Myocyte (in vitro differentiated cells): ENCODE measurements at regions not wholly inside any gene's neighbourhood (a gene's known extent, or its start where the extent isn't known, plus 50 kb on each side); places are given as distances from the start of the nearest gene placed in this dataset.

Experiments
- DNase-seq: peaks from one replicate; pipeline ENCODE4 v3.0.0-alpha.2; 2012; ENCODE audit warnings: low read depth

GRCh38 chr2:71815701-71816474 lies 331.8 kb downstream of the CYP26B1 start:
- DNase-seq, result no peak

- no peak for DNase-seq
These were observed 332.8 kb downstream of the CYP26B1 start for GRCh38 chr2:71814885-71815284.

GRCh38 chr2:71813807-71814470 lies 333.7 kb downstream of the CYP26B1 start:
- peak; percentile 56 for DNase-seq

- no peak for DNase-seq
These were observed 334.3 kb downstream of the CYP26B1 start for GRCh38 chr2:71813315-71813714.

GRCh38 chr2:71812736-71813135 lies 334.9 kb downstream of the CYP26B1 start:
- no peak for DNase-seq

- no peak for DNase-seq
These were observed 335.9 kb downstream of the CYP26B1 start for GRCh38 chr2:71811726-71812125.

GRCh38 chr2:71811157-71811556 lies 336.5 kb downstream of the CYP26B1 start:
- no peak for DNase-seq

GRCh38 chr2:71807581-71808451 lies 339.8 kb downstream of the CYP26B1 start:
- DNase-seq, result peak; percentile 63

- DNase-seq, result no peak
These were observed 341.2 kb downstream of the CYP26B1 start for GRCh38 chr2:71806432-71806831.

- peak; percentile 37 for DNase-seq
These were observed 343.3 kb downstream of the CYP26B1 start for GRCh38 chr2:71804281-71804751.

GRCh38 chr2:71803398-71803797 lies 344.3 kb downstream of the CYP26B1 start:
- DNase-seq, result no peak

- DNase-seq, result no peak
These were observed 345.1 kb downstream of the CYP26B1 start for GRCh38 chr2:71802556-71802955.

GRCh38 chr2:71801969-71802368 lies 345.7 kb downstream of the CYP26B1 start:
- DNase-seq, result peak; percentile 73

GRCh38 chr2:71801556-71801955 lies 346.1 kb downstream of the CYP26B1 start:
- no peak for DNase-seq

- no peak for DNase-seq
These were observed 346.8 kb downstream of the CYP26B1 start for GRCh38 chr2:71800851-71801250.

- DNase-seq, result no peak
These were observed 346.9 kb downstream of the DYSF start for GRCh38 chr2:71800106-71800809.

- no peak for DNase-seq
These were observed 345.7 kb downstream of the DYSF start for GRCh38 chr2:71799013-71799575.

GRCh38 chr2:71798266-71799012 lies 345.1 kb downstream of the DYSF start:
- DNase-seq, result peak; percentile 45

- DNase-seq, result no peak
These were observed 343.9 kb downstream of the DYSF start for GRCh38 chr2:71797035-71797810.
